CD14-positive monocyte (primary cell): ENCODE measurements at regions not wholly inside any gene's neighbourhood (a gene's known extent, or its start where the extent isn't known, plus 50 kb on each side); places are given as distances from the start of the nearest gene placed in this dataset.

ENCODE experiments used
- DNase-seq, 3 donors: peaks; one replicate each; pipeline ENCODE4 v3.0.0-alpha.2; 2011 to 2022
- H2AFZ ChIP-seq: 2 replicates; pipeline ENCODE4 v1.6.0; 2012; ENCODE audit warnings: mild to moderate bottlenecking, low read depth, low read length, inconsistent platforms; ENCODE audit not compliant: insufficient read depth, poor library complexity, severe bottlenecking
- H3K27ac ChIP-seq, 2 donors: 1 replicate in 1 of 2; 2 replicates in 1 of 2; pipeline ENCODE4 v1.5.1; 2012 to 2013; ENCODE audit warnings: low read length in 2 of 2, control low read depth in 1 of 2, inconsistent platforms in 1 of 2, low read depth in 1 of 2, mild to moderate bottlenecking in 1 of 2
- H3K27me3 ChIP-seq, 2 donors: one replicate each; pipeline versions ENCODE4 v1.6.0 to v1.6.1; 2011 to 2013; ENCODE audit warnings: low read length in 2 of 2; ENCODE audit not compliant: control insufficient read depth in 2 of 2, insufficient read depth in 2 of 2
- H3K36me3 ChIP-seq, 2 donors: replicated peaks in 1 of 2; 1 replicate in 1 of 2; 2 replicates in 1 of 2; pipeline versions ENCODE4 v1.5.1 to v1.6.1; 2012 to 2013; ENCODE audit warnings: low read length in 2 of 2, control low read depth in 1 of 2, inconsistent platforms in 1 of 2, mild to moderate bottlenecking in 1 of 2; ENCODE audit not compliant: insufficient read depth in 2 of 2, control insufficient read depth in 1 of 2
- H3K4me1 ChIP-seq, 2 donors: 1 replicate in 1 of 2; 2 replicates in 1 of 2; pipeline versions ENCODE4 v1.5.1 to v1.6.1; 2012 to 2013; ENCODE audit warnings: low read length in 2 of 2, control low read depth in 1 of 2, inconsistent platforms in 1 of 2, mild to moderate bottlenecking in 1 of 2, moderate library complexity in 1 of 2; ENCODE audit not compliant: insufficient read depth in 2 of 2, control insufficient read depth in 1 of 2
- H3K4me2 ChIP-seq: replicated peaks from 2 replicates; pipeline ENCODE3; 2012; ENCODE audit warnings: low read length, moderate library complexity, mild to moderate bottlenecking; ENCODE audit not compliant: poor library complexity, severe bottlenecking; ENCODE audit errors: extremely low read depth
- H3K4me3 ChIP-seq, 3 experiments: fragments of 200-600 bp in 1 of 3; sonication (generic) in 1 of 3; replicated peaks in 1 of 3; 1 replicate in 2 of 3; 2 replicates in 1 of 3; pipeline ENCODE4 v1.5.1; 2011 to 2013; ENCODE audit warnings: low read length in 3 of 3, mild to moderate bottlenecking in 3 of 3, control low read depth in 2 of 3, low read depth in 2 of 3, inconsistent platforms in 1 of 3, moderate library complexity in 1 of 3
- H3K79me2 ChIP-seq: 2 replicates; pipeline ENCODE4 v1.6.0; 2012; ENCODE audit warnings: mild to moderate bottlenecking, control low read depth, inconsistent platforms, low read length, moderate library complexity; ENCODE audit not compliant: insufficient read depth
- H3K9ac ChIP-seq: 2 replicates; pipeline ENCODE4 v1.6.0; 2017; ENCODE audit warnings: low read length, mild to moderate bottlenecking; ENCODE audit not compliant: insufficient read depth, poor library complexity, severe bottlenecking
- H3K9me3 ChIP-seq, 2 donors: replicated peaks in 1 of 2; 1 replicate in 1 of 2; 2 replicates in 1 of 2; pipeline versions ENCODE4 v1.5.1 to v1.6.1; 2012 to 2013; ENCODE audit warnings: low read length in 2 of 2, control low read depth in 1 of 2; ENCODE audit not compliant: control insufficient read depth in 1 of 2, insufficient read depth in 1 of 2
- H4K20me1 ChIP-seq: 2 replicates; pipeline ENCODE4 v1.6.0; 2012; ENCODE audit warnings: mild to moderate bottlenecking, low read length, control low read depth, moderate library complexity; ENCODE audit not compliant: insufficient read depth
- H3K27ac Mint-ChIP-seq, 7 donors: one replicate each; pipeline ENCODE4 v1.8.0; 2020; ENCODE audit warnings: mild to moderate bottlenecking in 7 of 7, mixed read lengths in 7 of 7, moderate library complexity in 6 of 7, inconsistent platforms in 2 of 7
- H3K27me3 Mint-ChIP-seq, 3 donors: one replicate each; pipeline ENCODE4 v1.8.0; 2021 to 2022; ENCODE audit warnings: low read depth in 3 of 3, mild to moderate bottlenecking in 3 of 3, mixed read lengths in 3 of 3, moderate library complexity in 3 of 3, inconsistent platforms in 1 of 3
- H3K36me3 Mint-ChIP-seq, 2 donors: one replicate each; pipeline ENCODE4 v1.8.0; 2020; ENCODE audit warnings: mixed read lengths in 2 of 2, inconsistent platforms in 1 of 2, mild to moderate bottlenecking in 1 of 2
- H3K4me1 Mint-ChIP-seq: one replicate; pipeline ENCODE4 v1.8.0; 2020; ENCODE audit warnings: mild to moderate bottlenecking, mixed read lengths
- H3K4me3 Mint-ChIP-seq, 2 donors: one replicate each; pipeline ENCODE4 v1.8.0; 2020; ENCODE audit warnings: mild to moderate bottlenecking in 2 of 2, mixed read lengths in 2 of 2, moderate library complexity in 1 of 2
- H3K9me3 Mint-ChIP-seq, 7 donors: one replicate each; pipeline ENCODE4 v1.8.0; 2020 to 2022; ENCODE audit warnings: mixed read lengths in 7 of 7, mild to moderate bottlenecking in 6 of 7, moderate library complexity in 6 of 7, inconsistent platforms in 2 of 7
- CTCF ChIP-seq: fragments of 200-600 bp; IDR thresholded peaks from one replicate; pipeline ENCODE4 v1.8.0; 2022; ENCODE audit warnings: antibody characterized with exemption, mild to moderate bottlenecking
- WGBS: methylation state at CpG from one replicate; pipeline ENCODE4 v1.1.5; 2013; ENCODE audit warnings: missing lambda C conversion rate; ENCODE audit not compliant: insufficient coverage; 5-methylcytosine and 5-hydroxymethylcytosine counted together
- intact Hi-C, 2 donors: fragments of 100-400 bp; cut with micrococcal nuclease; formaldehyde crosslinking; loops; one replicate each; pipeline versions ENCODE4 v1.15.0 to v1.15.1; 2023

GRCh38 chr18:3346487-3346886 is 84.6 kb downstream of the MYL12B start:
- no peaks in the 10 kb centered on the region for H3K79me2 ChIP-seq
- peaks cover 8% of the 10 kb centered on the region for H3K4me1 Mint-ChIP-seq
- no peaks in the 10 kb centered on the region for H4K20me1 ChIP-seq
- no peak for TF ChIP-seq CTCF
- peaks cover 0 to 1% of the 10 kb centered on the region in 2 donors for H3K9me3 ChIP-seq
- no peaks in the 10 kb centered on the region for H3K27me3 ChIP-seq
- no peak overlapping the region for H2AFZ ChIP-seq
- H3K4me1 ChIP-seq = peaks cover 0 to 7% of the 10 kb centered on the region in 2 donors
- no peaks in the 10 kb centered on the region for H3K36me3 ChIP-seq
- H3K4me3 Mint-ChIP-seq = no peak overlapping the region
- H3K4me3 ChIP-seq = no peak overlapping the region
- no peaks in the 10 kb centered on the region for H3K36me3 Mint-ChIP-seq
- peaks cover 0 to 11% (median 7%) of the 10 kb centered on the region in 7 donors for H3K9me3 Mint-ChIP-seq
- H3K27ac Mint-ChIP-seq = no peak overlapping the region
- H3K9ac ChIP-seq = no peak overlapping the region
- WGBS = no CpG with 5 or more reads among the region's 7 CpGs
- no peak overlapping the region for H3K27ac ChIP-seq
- no peak for DNase-seq
- peaks cover 0 to 2% (median 1%) of the 10 kb centered on the region in 3 donors for H3K27me3 Mint-ChIP-seq
- no peak overlapping the region for H3K4me2 ChIP-seq
- intact Hi-C loops = no loop called here

GRCh38 chr18:3347286-3347803 is 85.4 kb downstream of the MYL12B start:
- Histone ChIP-seq H3K36me3 (no peaks in the 10 kb centered on the region), H2AFZ (no peak overlapping the region), H3K4me2 (no peak overlapping the region), H3K9me3 (no peaks in the 10 kb centered on the region), H3K9ac (no peak overlapping the region), H3K27me3 (no peaks in the 10 kb centered on the region), H3K27ac (no peak overlapping the region), H3K79me2 (no peaks in the 10 kb centered on the region), H3K4me1 (peaks cover 0 to 7% of the 10 kb centered on the region in 2 donors), H4K20me1 (no peaks in the 10 kb centered on the region), H3K4me3 (no peak overlapping the region)
- Mint-ChIP-seq H3K4me1 (peaks cover 8% of the 10 kb centered on the region), H3K36me3 (no peaks in the 10 kb centered on the region), H3K27ac (no peak overlapping the region), H3K27me3 (peaks cover 0 to 2% (median 1%) of the 10 kb centered on the region in 3 donors), H3K4me3 (no peak overlapping the region), H3K9me3 (peaks cover 0 to 11% (median 7%) of the 10 kb centered on the region in 7 donors)
- no CpG with 5 or more reads among the region's 2 CpGs for WGBS
- no peak for TF ChIP-seq CTCF
- intact Hi-C loops = no loop called here
- no peak for DNase-seq
